ENCODE measurements at regions not wholly inside any gene's neighbourhood (a gene's known extent, or its start where the extent isn't known, plus 50 kb on each side); places are given as distances from the start of the nearest gene placed in this dataset.

GRCh38 chr5:101860145-101860544, 435.9 kb downstream of the SLCO4C1 start:
- TF ChIP-seq CTCF (conservative IDR thresholded peaks at IDR 0.05; ENCODE audit: low read length) (no peak), EZH2phosphoT487 (IDR thresholded peaks at IDR 0.05; ENCODE audit: borderline replicate concordance, low read depth, low read length) (no peak)

All from OCI-LY7 (cell line).